IPS DF 4.7 (cell line): ENCODE measurements at regions not wholly inside any gene's neighbourhood (a gene's known extent, or its start where the extent isn't known, plus 50 kb on each side); places are given as distances from the start of the nearest gene placed in this dataset.

Source experiments
- DNase-seq: peaks from one replicate; pipeline ENCODE4 v3.0.0-alpha.2; 2013; ENCODE audit warnings: low spot score; ENCODE audit errors: extremely low read depth

DNA sequence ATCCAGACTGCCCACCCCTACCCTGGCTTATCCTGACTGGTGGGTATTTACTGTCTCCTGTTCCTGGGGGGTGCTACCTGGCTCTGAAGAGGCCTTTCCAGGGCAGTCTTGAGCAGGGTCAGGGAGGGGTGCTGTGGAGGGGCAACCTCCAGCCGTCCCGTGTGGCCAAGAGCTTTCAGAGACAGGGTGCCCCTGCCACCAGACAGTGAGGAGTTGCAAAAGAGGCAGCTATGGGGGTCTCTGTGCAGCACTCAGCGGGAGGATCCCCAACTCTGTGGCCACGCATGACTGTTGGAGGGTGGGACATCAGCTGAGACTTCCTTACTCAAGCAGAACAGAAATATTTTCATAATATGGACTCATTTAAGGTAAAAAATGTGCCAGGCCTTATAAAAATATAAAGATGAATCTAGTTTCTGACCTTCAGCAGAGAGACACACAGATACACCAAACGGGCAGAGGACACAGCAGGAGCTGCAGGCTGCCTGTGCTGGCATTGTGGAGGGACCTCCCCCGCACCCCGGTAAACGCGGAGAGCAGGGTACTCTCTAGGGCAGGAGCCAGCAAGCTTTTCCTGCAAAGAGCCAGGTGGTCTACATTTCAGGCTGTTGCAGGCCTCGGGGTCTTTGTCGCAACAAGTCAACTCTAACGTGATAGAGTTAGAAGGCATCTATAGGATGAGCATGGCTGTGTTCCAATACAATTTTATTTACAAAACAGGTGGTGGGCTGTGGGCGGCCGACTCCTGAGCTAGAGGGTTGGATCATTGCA lies 252.6 kb downstream of the RHOU start:
- no peak for DNase-seq

DNA sequence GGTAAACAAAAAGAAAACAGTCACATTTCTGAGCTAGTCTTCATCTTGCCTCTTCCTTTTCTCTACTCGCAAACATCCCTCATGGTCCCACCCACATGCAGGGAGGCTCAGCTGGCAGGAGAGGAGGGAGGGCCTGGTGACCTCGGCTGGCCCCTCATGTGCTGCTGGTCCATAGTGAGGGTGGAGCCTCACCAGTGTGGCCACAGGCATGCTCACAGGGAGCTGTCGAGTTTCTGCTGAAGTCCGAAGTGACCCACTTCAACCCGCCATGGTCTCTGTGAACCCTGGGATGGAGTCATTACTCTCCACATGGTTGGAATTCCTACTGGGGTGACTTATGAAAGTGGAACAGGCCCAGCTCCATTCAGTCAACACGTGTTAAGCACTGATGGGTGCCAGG lies 253.4 kb downstream of the RHOU start:
- DNase-seq: no peak

GRCh38 chr1:228989176-228989575 lies 253.9 kb downstream of the RHOU start:
- DNase-seq: no peak

GRCh38 chr1:228989676-228989991 lies 254.4 kb downstream of the RHOU start:
- no peak for DNase-seq

- no peak for DNase-seq
Observed at GRCh38 chr1:228989992-228990827, 254.9 kb downstream of the RHOU start.

- DNase-seq: no peak
Observed at GRCh38 chr1:228990906-228991569, 255.8 kb downstream of the RHOU start.

DNA sequence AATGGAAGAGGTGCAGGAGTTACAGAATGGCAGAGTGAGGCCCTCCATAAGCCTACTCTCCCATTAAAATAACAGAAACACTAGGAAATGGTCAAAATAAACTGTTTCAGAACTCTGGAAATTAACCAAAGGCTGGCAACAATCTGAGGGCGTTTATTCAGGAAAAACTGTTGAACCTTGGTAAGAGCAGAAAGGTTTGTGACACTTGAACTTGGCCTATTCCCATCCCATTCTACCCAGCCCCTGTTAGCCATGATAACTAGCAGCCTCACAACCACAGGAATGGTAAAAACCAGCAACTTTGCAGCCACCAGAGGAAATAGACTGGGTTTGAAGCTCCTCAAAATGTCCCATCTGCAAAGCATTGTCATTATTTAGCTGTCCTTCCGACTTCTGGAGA lies 256.8 kb downstream of the RHOU start:
- DNase-seq: no peak

GRCh38 chr1:228992907-228993535 lies 257.7 kb downstream of the RHOU start:
- no peak for DNase-seq

DNA sequence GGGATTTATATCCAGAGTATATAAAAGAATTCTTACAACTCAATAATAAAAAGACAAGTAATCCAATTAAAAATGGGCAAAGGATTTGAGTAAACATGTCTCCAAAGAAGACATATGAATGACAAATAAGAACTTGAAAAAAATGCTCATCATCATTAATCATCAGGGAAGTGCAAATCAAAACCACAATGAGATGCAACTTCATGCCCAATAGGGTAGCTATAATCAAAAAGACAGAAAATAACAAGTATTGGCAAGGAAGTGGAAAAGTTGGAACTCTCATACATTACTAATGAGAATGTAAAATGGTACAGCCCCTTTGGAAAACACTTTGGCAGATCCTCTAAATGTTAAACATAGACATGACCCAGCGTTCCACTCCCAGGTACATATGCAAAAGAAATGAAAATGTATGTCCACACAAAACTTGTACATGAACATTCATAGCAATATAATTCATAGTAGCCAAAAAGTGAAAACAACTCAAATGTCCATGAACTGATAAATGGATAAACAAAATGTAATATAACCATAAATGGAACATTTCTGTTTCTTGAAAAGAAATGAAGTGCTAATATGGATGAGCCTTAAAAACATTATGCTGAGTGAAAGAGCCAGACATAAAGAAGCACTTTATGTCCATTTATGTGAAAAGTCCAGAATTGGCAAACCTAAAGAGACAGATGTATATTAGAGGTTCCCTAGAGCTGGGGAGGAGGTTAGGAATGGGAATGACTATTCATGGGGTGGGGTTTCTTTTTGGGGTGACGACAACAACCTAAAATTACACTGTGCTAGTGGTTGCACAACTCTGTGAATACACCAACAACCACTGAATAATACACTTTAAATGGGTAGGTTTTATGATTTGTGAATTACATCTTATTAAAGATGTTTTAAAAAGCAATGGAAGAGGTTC lies 259.7 kb downstream of the RHOU start:
- no peak for DNase-seq

GRCh38 chr1:228996281-228996680 lies 261.0 kb downstream of the RHOU start:
- DNase-seq: no peak

GRCh38 chr1:228997721-228998144 lies 262.5 kb downstream of the RHOU start:
- DNase-seq: no peak

GRCh38 chr1:228998179-228998578 lies 262.9 kb downstream of the RHOU start:
- no peak for DNase-seq

- no peak for DNase-seq
Observed at GRCh38 chr1:228999446-229000170, 264.3 kb downstream of the RHOU start.

GRCh38 chr1:229000187-229000586 lies 264.9 kb downstream of the RHOU start:
- DNase-seq: no peak

GRCh38 chr1:229001467-229002011 lies 266.3 kb downstream of the RHOU start:
- DNase-seq: no peak

- no peak for DNase-seq
Observed at GRCh38 chr1:229002037-229002436, 266.8 kb downstream of the RHOU start.

GRCh38 chr1:229002451-229002960 lies 267.2 kb downstream of the RHOU start:
- no peak for DNase-seq

DNA sequence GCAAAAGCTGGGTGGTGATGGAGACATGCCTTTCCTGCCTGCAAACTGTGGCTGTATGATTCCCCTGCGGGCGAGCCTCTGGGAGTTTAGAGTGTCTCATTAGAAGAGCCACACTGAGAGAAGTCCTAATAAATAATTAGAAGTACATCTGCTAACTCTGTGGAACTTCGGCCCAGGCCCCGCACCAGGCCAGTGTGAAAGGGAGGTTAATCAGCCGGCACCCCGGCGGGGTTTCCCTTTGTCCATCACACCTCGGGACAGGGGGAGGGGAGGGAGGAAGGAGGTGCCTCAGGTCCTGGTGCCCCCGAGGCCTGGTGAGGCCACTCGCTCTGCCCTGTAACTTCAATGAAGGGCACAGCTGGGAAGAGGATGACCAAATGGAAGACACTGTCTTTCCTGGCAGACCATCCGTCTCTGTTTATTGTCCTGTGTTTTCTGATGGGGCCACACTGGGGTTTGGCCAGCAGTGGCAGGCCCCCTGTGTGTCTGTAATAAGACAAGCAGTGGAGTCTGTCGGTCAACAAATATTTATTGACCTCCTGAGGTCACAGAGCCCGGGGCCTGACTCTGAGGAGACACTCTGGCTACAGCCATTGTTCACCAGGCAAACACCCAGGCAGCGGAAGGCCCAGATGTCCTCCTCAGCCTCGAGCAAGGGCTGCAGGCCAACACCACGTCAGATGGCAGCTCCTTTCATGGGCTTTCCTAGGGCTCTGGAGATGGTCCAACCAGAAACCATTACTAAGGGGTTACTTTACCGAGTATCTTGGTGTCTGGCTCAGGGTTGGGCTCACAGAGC lies 267.5 kb upstream of the RAB4A start:
- no peak for DNase-seq
